HG02571 (cell line): ENCODE measurements at regions not wholly inside any gene's neighbourhood (a gene's known extent, or its start where the extent isn't known, plus 50 kb on each side); places are given as distances from the start of the nearest gene placed in this dataset.
"Not testable (repeated sequence)": the region's sequence is repeated elsewhere in the genome, so short reads cannot be mapped to it uniquely, and the experiment has no call there.

ENCODE experiments used
- ATAC-seq: cut with Tn5 transposase; IDR thresholded peaks from one replicate; pipeline ENCODE4 v1.9.1; 2021; ENCODE audit warnings: mild to moderate bottlenecking, moderate library complexity; ENCODE audit not compliant: unreplicated experiment

GRCh38 chr2:111355823-111356511 lies 235.3 kb downstream of the BCL2L11 start:
- ATAC-seq, result not testable (repeated sequence)

DNA sequence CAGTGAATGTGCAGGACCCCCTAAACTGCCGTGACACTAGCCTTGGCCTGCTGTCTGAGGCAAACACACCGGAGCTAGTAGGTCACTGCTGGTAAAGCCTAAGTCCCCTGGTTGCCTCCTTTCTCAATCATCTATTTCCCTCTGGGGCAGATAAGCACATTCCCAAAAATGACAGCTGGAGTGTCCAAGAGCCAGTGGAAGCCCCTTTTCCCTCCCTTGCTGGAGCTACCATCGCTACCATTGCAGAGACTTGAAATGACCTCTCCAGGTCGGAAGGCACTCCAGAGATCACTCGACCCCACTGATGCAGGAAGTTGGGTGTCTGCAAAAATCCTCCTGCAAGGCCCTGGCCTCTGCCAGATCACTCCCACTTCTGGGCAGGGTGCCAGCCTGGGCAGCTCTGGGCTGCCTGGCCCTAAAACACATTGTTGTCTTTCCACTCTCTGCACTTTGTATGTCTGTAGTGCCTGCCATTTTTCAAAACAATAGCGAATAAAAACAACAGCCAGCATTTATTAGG lies 235.9 kb downstream of the BCL2L11 start:
- ATAC-seq, result not testable (repeated sequence)

GRCh38 chr2:111365986-111366640 lies 245.4 kb downstream of the BCL2L11 start:
- not testable (repeated sequence) for ATAC-seq

DNA sequence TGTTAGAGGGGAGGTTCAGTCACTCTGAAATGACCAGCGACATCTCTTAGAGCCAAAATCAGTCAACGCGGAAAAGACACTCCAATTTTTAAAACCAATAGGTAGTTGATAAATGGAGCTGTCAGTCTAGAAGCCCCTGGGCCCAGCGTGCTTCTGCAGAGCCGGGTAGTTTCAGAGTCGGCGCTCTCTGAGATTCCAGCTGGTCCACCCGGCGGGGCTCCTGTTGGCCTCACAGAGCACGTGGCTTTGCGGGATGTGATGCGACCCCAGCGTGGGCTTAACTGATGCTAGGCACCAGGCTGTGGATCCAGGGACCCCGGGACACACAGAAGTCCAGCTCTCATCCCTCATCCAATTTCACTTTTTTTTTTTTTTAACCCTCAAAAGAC lies 245.9 kb downstream of the BCL2L11 start:
- not testable (repeated sequence) for ATAC-seq

DNA sequence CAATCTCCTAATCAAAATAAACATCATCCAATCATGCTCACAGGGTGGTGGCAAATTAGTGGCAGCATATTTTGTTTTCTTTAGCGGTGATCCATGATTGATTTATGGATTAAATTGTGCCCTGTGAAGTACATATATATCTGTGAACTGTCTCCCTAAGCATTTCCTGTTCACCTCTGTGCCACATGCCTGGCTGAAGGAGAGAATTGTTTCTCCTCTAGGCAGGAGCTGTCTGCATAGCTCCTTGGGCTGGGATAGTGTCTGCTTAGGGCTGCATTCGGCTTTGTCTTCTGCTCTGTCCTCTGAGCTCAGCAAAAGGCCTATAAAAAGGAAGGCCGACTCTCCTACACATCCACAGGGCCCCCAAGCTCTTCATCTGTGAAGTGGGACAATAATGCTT lies 246.4 kb downstream of the BCL2L11 start:
- ATAC-seq, result not testable (repeated sequence)

DNA sequence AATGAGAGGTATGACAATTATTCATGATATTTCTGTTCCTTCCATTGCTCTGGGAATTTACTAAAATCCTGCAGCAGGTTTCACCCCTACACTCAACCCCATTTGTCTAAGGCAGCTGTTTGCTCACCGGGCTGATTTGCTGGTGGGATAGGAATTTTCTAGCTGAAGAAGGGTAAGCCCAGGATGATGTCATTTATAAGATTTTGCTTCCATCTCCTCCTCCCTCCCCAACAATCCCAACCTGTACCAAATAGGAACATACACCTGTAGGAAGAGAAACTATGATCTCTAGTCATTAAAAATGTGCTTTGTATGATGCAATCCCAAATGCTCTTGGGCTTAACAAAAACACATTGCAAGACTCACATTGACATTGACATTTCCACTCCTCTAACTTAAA lies 247.2 kb downstream of the BCL2L11 start:
- ATAC-seq, result not testable (repeated sequence)

DNA sequence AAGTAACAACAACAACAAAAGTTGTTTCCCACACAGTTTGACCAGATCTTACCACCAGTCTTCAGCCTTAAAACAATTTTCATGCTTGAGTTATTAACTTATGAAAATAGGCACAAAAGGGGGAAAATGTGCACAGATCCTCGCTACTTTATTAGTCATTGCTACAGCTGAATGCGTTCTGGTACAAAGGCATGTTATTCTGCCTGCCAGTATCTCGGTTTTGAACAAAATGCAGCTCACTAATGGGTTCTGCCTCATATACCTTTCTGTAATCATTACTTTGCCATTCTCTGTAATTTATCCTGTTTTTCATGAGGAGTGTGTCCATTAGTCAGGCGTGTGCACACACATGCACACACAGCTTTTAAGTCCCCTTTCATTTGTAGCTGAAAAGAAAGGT lies 247.6 kb downstream of the BCL2L11 start:
- not testable (repeated sequence) for ATAC-seq

DNA sequence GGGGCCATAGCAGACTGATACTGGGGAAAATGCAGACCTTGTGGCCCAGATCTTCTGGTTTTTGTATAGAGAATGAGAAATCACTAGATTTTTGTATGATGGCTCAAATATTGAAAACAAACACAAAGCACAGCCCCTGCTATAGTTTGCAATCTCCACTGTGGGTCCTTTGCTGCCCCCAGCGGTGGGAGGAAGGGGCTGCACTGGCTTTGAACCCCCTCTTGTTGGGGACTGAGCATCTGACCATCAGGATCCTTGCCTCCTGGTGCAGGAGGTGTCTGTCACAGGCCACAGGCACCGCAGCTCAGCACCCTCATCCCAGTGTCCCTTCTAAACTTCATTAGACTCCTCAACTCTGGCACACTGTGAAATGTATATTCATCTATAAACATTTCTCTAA lies 252.3 kb downstream of the BCL2L11 start:
- ATAC-seq, result not testable (repeated sequence)

DNA sequence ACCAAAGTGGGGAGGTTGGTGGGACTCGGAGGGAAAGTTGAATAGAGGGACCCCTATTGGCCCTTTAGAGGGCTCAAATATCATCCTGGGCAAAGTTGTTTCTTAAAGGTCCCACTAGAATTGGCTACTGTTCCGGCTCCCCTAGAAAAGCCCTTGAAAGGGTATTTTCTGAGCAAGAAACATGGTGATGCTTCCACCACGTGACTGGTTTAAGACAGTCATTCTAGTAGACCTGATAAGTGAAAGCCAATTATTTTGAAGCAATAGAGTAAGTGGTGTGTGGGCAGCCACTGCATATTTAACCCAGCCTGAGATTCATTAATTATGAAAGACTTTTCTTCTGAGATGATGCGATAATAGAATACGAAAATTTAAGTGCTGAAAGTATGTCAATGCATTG lies 253.3 kb downstream of the BCL2L11 start:
- not testable (repeated sequence) for ATAC-seq

DNA sequence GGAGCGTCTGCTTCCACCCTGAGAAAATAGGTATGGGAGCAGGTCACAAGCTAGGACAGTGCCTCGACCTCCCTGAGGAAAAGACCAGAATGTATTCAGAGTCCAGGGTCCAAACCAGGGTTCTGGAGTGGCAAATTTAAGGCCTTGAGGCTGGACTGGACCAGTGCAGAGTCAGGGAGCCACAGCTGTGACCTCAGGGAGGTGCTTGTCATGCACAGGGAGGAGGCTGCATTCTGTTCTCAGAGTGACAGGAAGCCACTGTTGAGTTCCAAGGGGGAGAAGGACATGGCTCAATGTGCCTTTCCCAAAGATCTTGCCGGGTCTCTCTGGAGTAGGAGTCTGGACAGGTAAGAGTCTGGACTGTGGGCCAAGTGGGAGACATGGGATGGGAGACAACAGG lies 254.0 kb downstream of the BCL2L11 start:
- ATAC-seq, result not testable (repeated sequence)

- ATAC-seq, result not testable (repeated sequence)
These were observed 254.7 kb downstream of the BCL2L11 start for GRCh38 chr2:111375320-111375883.

- ATAC-seq, result not testable (repeated sequence)
These were observed 255.7 kb downstream of the BCL2L11 start for GRCh38 chr2:111376272-111376970.

DNA sequence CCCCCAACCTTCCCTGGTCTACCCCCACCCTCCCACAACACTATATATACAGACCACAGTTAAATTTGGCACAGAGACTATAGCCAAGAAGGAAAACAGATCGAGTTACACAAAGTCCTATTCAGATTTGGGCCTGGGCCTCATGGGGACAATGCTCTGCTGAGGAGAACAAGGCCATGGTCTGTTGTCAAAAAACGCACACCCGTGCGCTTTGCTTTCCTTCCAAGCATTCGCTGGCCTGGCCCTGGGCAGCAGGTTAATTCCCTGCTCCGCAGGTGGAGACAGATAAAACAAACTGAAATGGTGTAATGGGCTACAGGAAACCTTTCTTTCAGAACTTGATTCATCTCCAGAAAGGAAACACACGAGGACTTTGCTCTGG lies 256.2 kb downstream of the BCL2L11 start:
- ATAC-seq, result not testable (repeated sequence)

GRCh38 chr2:111377386-111377959 lies 256.8 kb downstream of the BCL2L11 start:
- ATAC-seq, result not testable (repeated sequence)

DNA sequence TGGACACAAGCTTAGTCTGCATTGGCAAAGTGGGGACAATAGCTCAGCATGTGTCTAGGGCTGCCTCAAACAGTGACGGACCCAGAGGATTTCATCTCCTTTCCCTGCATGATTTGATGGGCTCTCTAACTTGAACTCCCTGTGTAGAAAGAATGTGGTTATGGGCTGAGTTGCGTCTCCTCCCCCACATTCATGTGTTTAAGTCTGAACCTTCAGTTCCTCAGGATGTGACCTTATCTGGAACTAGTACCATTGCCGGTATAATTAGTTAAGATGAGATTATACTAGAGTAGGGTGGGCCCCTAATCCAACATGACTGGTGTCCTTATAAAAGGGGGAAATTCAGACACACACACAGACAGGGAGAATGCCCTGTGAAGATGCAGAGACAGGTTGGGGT lies 257.6 kb downstream of the BCL2L11 start:
- ATAC-seq, result not testable (repeated sequence)

- not testable (repeated sequence) for ATAC-seq
These were observed 260.2 kb downstream of the BCL2L11 start for GRCh38 chr2:111380733-111381439.

DNA sequence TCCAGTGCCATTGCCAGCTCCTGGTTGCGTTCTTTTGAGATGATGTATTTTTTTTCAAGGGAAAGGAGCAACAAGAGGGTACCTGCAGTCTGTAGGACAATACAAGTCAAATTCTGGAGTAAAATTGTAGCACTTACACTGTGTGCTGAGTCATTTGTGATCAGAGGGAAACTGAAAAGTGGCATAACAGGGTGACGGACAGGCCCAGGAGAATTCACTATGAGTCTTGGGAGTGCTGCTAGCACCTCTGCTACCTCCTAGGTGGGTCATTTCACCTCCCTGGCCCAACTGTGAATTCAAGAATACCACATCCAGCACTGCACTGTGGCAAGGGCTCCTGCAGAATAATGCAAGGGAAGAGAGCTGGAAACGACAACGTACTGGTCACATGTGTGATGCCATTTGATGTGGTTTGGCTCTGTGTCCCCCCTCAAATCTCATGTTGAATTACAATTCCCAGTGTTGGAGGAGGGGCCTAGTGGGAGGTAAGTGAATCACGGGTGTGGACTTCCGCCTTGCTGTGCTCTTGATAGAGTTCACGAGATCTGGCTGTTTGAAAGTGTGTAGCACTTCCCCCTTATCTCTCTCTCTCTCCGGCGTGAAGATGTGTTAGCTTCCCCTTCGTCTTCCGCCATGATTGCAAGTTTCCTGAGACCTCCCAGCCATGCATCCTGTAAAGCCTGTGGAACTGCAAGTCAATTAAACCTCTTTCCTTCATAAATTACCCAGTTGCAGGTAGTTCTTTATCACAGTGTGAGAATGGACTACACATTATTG lies 261.0 kb downstream of the BCL2L11 start:
- not testable (repeated sequence) for ATAC-seq

GRCh38 chr2:111382507-111382906 lies 261.8 kb downstream of the BCL2L11 start:
- not testable (repeated sequence) for ATAC-seq

GRCh38 chr2:111383311-111383710 lies 262.6 kb downstream of the BCL2L11 start:
- ATAC-seq, result not testable (repeated sequence)
